Natural killer cell treated with Interleukin-12 subunit alpha and Interleukin-12 subunit beta and Interleukin-15 and Interleukin-18, amount 100 ng/mL, for 72 hours (primary cell): ENCODE measurements at regions not wholly inside any gene's neighbourhood (a gene's known extent, or its start where the extent isn't known, plus 50 kb on each side); places are given as distances from the start of the nearest gene placed in this dataset.

ENCODE experiments used
- ATAC-seq, 2 donors: fragments of 150-1000 bp; cut with Tn5 transposase in 1 of 2; sonication (Bioruptor Pico), chemical (Tn5 transposase) in 1 of 2; 2 replicates each; pipeline ENCODE4 v1.10.0; 2021
- DNase-seq: peaks from one replicate; pipeline ENCODE4 v3.0.0; 2022; ENCODE audit warnings: low spot score
- H3K27ac Mint-ChIP-seq, 2 donors: 1 replicate in 1 of 2; 2 replicates in 1 of 2; pipeline ENCODE4 v1.8.0; 2022; ENCODE audit warnings: mixed read lengths in 2 of 2, mild to moderate bottlenecking in 1 of 2, moderate library complexity in 1 of 2
- H3K27me3 Mint-ChIP-seq, 2 donors: 1 replicate in 1 of 2; 2 replicates in 1 of 2; pipeline ENCODE4 v1.8.0; 2022; ENCODE audit warnings: mixed read lengths in 2 of 2
- H3K36me3 Mint-ChIP-seq: one replicate; pipeline ENCODE4 v1.8.0; 2022; ENCODE audit warnings: mixed read lengths
- H3K4me1 Mint-ChIP-seq, 2 donors: 1 replicate in 1 of 2; 2 replicates in 1 of 2; pipeline ENCODE4 v1.8.0; 2022; ENCODE audit warnings: low read depth in 2 of 2, mixed read lengths in 2 of 2, mild to moderate bottlenecking in 1 of 2
- H3K4me3 Mint-ChIP-seq: one replicate; pipeline ENCODE4 v1.8.0; 2022; ENCODE audit warnings: mixed read lengths
- H3K9me3 Mint-ChIP-seq: 2 replicates; pipeline ENCODE4 v1.8.0; 2022; ENCODE audit warnings: mixed read lengths

DNA sequence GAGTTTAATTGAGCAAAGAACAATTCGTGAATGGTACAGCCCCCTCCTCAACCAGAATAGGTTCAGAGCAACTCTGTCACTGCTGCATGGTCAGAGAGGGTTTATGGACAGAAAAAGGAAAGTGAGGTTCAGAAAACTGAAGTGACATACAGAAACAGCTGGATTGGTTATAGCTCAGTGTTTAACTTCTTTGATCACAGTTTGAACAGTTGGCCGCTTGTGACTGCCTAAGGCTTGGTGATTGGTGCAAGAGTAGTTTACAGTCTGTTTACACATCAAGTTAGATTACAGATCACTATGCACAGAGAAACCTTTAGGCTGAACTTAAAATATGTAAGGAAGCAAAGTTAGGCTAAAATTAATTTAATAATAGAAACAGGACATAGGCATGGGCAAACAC is 459.2 kb downstream of the KCNJ3 start:
- DNase-seq = no peak
- Mint-ChIP-seq H3K27ac (no peak overlapping the region), H3K9me3 (peaks cover 15% of the 10 kb centered on the region), H3K36me3 (no peaks in the 10 kb centered on the region), H3K4me3 (no peak overlapping the region), H3K27me3 (no peaks in the 10 kb centered on the region), H3K4me1 (no peaks in the 10 kb centered on the region)
- no peak for ATAC-seq

DNA sequence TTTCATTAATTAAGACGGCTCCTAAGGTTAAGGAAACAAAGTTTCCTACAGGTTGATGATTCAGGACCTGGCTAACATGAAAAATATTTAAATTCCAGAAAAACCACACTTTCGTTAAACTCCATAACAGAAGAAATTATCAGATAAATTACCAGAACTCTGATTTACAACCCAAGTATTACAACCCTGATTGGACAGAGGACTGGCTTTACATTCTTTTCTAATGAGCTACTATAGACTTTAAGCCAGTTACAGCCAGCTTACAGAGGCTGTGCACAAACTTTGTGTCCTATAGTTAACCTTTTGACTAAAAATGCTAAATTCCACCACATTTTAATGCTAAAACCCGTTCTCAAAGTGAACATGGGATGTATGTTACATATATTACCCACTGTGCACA is 458.6 kb downstream of the KCNJ3 start:
- DNase-seq = no peak
- ATAC-seq = no peak
- peaks cover 15% of the 10 kb centered on the region for H3K9me3 Mint-ChIP-seq
- no peaks in the 10 kb centered on the region for H3K4me1 Mint-ChIP-seq
- no peak overlapping the region for H3K27ac Mint-ChIP-seq
- H3K36me3 Mint-ChIP-seq = no peaks in the 10 kb centered on the region
- no peak overlapping the region for H3K4me3 Mint-ChIP-seq
- no peaks in the 10 kb centered on the region for H3K27me3 Mint-ChIP-seq

DNA sequence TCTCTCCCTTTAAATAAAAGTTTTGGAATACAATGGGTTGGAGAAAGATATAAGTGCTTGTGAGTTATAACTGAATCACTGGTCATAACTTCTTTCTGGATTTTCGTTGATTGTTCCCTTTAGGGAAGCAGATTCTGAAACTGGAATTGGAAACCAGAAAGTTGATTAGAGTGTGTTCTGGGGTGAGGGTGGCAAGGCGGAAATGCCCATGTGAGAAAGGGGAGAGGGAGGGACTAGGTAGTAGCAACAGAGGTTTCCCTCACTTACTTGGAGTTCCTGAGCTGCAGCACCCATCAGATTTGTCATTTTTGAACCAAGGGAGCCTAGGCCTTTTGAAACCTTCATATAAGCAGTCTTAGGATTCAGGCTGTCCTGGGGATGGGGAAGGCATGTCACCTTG is 453.4 kb downstream of the KCNJ3 start:
- DNase-seq (no peak), ATAC-seq (no peak)
- Mint-ChIP-seq H3K4me3 (no peak overlapping the region), H3K9me3 (peaks cover 8% of the 10 kb centered on the region), H3K27me3 (no peaks in the 10 kb centered on the region), H3K4me1 (no peaks in the 10 kb centered on the region), H3K36me3 (no peaks in the 10 kb centered on the region), H3K27ac (no peak overlapping the region)

DNA sequence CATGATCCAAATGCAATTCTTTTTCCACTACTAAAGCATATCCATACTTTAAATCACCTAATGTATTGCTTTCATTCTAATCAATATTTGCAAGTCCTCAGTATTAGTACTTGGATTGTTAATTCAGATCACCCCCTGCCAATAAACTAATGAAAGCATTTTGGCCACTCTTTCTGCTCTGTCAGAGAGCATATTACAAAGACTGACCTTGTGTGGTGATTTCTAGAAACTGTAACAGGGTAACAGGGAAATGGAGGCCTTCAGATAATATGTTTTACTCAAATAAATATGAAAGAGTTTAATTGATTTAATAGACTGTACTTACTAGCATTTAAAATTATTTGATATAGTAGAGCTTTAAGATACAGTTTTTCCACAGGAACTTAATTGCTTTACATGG is 453.0 kb downstream of the KCNJ3 start:
- Mint-ChIP-seq H3K27ac (no peak overlapping the region), H3K27me3 (no peaks in the 10 kb centered on the region), H3K36me3 (no peaks in the 10 kb centered on the region), H3K9me3 (peaks cover 8% of the 10 kb centered on the region), H3K4me1 (no peaks in the 10 kb centered on the region), H3K4me3 (no peak overlapping the region)
- ATAC-seq (no peak), DNase-seq (no peak)

DNA sequence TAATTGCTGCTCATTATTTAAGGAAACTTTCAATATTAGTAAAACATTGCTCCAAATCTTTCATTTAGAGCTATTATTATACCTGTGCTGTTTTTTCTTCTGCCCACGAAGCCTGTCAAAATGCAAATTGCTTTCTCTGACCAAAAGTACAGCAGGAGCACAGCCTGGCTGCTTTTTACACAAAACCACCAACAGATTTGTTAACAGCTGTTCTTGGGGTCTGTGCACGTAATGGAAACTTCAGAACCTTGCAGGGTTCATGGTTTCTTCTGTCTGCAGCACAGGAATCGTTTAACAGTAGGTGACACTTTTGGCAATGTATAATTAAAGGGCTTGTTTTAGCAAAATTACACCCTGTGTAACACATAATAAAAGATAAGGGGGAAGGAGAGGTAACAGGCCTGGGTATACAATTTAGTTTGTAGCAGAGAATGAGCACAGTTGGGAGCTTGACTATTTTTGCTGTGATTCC is 447.3 kb downstream of the KCNJ3 start:
- Mint-ChIP-seq H3K27ac (no peak overlapping the region), H3K9me3 (peaks cover 5% of the 10 kb centered on the region), H3K27me3 (no peaks in the 10 kb centered on the region), H3K36me3 (no peaks in the 10 kb centered on the region), H3K4me3 (no peak overlapping the region), H3K4me1 (no peaks in the 10 kb centered on the region)
- ATAC-seq (no peak), DNase-seq (no peak)

DNA sequence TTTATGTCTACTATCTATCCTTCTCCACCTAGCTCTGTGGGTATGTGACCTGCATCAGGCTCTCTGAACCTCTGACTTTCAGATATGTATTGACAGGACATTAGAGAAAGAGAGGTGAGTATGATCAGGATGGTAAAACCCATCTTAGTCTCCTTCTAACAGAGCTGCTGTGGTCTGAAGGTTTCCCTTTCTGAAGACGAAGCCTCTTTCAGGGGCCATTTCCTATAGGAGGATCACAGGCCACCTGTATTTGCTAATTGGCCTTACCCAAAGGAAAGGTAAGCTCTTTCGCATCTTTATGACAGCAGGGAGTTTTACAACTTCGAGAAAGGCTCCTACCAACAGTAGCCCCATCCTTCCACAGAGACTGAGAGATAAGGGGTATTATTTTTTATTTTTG is 442.9 kb downstream of the KCNJ3 start:
- Mint-ChIP-seq H3K9me3 (peaks cover 10% of the 10 kb centered on the region), H3K4me1 (no peaks in the 10 kb centered on the region), H3K36me3 (no peaks in the 10 kb centered on the region), H3K27ac (no peak overlapping the region), H3K27me3 (no peaks in the 10 kb centered on the region), H3K4me3 (no peak overlapping the region)
- DNase-seq = no peak
- ATAC-seq = no peak

DNA sequence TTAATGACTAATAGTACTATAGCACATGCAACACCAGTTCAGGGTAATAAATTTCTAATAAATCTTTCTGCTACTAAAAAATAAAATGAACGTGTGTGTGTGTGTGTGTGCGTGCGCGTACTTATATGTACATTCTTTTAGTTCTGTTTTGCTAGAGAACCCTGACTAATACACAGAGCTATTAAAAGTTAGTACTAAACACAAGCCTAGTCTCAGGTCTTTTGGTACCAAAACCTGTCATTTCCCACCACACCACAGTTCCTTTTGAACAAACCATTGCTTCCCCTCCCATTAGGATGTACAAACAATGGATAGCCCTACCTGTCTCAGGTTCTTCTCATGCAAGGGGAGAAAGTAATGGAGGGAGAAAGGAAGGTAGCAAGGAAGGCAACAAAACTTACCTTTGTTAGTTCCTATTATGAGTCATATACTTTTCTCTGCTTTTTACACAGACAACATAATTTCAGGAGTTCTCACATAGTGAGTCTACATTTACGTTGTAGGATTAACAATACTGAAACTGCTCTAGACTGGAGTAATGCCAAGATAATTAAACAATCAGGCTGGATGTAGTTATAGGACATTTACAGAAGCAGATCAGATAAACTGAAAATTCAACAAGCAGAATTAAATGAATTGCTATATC is 427.2 kb downstream of the KCNJ3 start:
- H3K27me3 Mint-ChIP-seq = no peaks in the 10 kb centered on the region
- H3K4me3 Mint-ChIP-seq = no peak overlapping the region
- ATAC-seq (no peak), DNase-seq (no peak)
- H3K4me1 Mint-ChIP-seq = no peaks in the 10 kb centered on the region
- H3K27ac Mint-ChIP-seq = no peak overlapping the region
- H3K36me3 Mint-ChIP-seq = peaks cover 7% of the 10 kb centered on the region
- peaks cover 7% of the 10 kb centered on the region for H3K9me3 Mint-ChIP-seq

DNA sequence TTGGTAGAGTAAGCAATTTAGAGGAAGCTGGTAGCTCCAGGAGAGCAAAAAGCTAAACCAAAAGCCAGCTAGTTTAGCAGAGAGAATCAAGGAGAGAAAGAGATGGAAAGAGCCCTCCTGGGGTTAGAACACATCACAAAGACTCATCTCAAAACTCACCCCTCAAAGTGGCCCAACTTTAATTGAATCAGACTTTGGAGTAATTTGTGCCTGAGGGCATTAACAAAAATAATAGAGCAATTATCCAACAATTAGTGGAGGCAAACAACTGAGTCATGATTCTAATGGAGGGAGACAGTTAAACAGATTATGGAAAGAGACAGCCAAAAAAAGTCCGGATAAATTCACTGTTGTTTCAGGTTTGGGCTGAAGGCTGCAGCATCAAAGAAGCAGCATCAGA is 417.4 kb downstream of the KCNJ3 start:
- H3K4me3 Mint-ChIP-seq = no peak overlapping the region
- no peaks in the 10 kb centered on the region for H3K27me3 Mint-ChIP-seq
- H3K4me1 Mint-ChIP-seq = no peaks in the 10 kb centered on the region
- peaks cover 11% of the 10 kb centered on the region for H3K36me3 Mint-ChIP-seq
- DNase-seq (no peak), ATAC-seq (no peak)
- peaks cover 16% of the 10 kb centered on the region for H3K9me3 Mint-ChIP-seq
- no peak overlapping the region for H3K27ac Mint-ChIP-seq

DNA sequence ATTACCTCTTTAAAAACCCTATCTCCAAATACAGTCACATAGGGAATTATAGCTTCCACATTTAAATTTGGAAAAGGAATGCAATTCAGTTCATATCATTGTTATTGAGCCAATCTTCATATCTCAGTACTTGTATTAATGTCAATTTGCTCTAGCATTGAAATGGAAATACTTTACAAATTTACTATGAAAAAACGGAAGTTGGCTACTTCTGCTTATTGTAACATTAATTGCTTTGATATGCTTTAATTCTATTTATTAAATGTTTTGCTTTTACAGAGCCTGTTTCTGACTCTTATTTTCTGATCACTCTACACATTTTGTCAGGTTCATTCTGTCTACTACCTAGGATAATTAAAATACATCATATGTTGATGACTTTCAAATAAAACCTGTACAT is 412.6 kb downstream of the KCNJ3 start:
- Mint-ChIP-seq H3K9me3 (peaks cover 14% of the 10 kb centered on the region), H3K27me3 (no peaks in the 10 kb centered on the region), H3K4me1 (no peaks in the 10 kb centered on the region), H3K27ac (no peak overlapping the region), H3K36me3 (peaks cover 9% of the 10 kb centered on the region), H3K4me3 (no peak overlapping the region)
- DNase-seq = no peak
- no peak for ATAC-seq

DNA sequence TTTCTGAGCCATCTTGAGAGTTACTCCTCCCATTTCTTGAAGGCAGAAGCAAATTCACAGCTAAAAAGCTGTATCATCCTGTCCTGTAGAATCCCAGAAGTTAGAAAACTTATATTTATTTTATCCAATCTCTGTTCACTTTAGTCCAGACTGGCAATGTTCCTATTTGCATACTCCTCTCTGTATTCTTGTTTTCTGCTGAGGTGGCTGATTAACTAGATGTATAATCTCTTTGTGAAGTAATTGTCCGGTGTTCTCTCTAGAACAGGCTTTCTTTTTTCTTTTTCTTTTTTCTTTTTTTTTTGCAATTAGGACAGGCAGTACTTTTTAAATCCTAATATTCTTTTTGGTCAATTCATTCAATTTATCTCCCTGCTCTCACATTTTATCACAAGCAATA is 411.0 kb downstream of the KCNJ3 start:
- H3K4me1 Mint-ChIP-seq = no peaks in the 10 kb centered on the region
- ATAC-seq = no peak
- DNase-seq = no peak
- no peak overlapping the region for H3K27ac Mint-ChIP-seq
- H3K36me3 Mint-ChIP-seq = peaks cover 4% of the 10 kb centered on the region
- H3K27me3 Mint-ChIP-seq = no peaks in the 10 kb centered on the region
- H3K9me3 Mint-ChIP-seq = peaks cover 7% of the 10 kb centered on the region
- H3K4me3 Mint-ChIP-seq = no peak overlapping the region

DNA sequence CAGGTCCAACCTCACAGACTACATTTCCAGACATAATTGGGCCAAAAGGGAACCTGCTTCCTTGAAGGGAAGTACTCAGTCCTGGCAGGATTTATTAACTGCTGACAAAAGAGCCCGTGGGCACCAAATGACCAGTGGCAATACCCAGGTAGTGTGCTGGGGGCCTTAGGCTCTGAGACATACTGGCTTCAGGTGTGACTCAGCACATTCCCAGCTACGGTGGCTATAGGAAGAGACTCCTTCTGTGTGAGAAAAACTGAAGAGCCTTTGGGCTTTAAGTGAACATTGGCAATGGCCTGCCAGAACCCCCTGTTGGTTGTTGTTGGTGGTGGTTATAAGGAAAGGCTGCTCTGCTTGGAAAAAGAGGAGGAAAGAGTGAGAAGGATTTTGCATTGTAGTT is 401.8 kb downstream of the KCNJ3 start:
- no peaks in the 10 kb centered on the region for H3K36me3 Mint-ChIP-seq
- no peak overlapping the region for H3K27ac Mint-ChIP-seq
- no peaks in the 10 kb centered on the region for H3K27me3 Mint-ChIP-seq
- DNase-seq = no peak
- peaks cover 21% of the 10 kb centered on the region for H3K9me3 Mint-ChIP-seq
- no peak for ATAC-seq
- H3K4me3 Mint-ChIP-seq = no peak overlapping the region
- H3K4me1 Mint-ChIP-seq = no peaks in the 10 kb centered on the region

DNA sequence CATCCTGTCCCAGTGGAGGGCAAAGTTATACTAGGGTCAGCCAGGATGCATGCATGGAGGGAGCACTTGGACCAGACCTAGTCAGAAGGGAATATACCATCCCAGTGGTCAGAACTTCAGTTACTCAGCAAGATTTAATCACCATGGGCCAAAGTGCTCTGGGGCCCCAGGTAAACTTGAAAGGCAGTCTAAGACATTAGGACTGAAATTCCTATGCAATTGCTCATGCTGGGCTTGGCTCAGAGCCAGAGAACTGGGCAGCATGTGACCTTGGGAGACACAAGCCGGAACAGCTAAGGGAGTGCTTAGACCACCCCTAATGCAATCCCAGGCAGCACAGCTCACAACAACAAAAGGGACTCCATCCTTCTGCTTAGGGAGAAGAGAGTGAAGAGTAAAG is 401.3 kb downstream of the KCNJ3 start:
- Mint-ChIP-seq H3K27me3 (no peaks in the 10 kb centered on the region), H3K9me3 (peaks cover 21% of the 10 kb centered on the region), H3K4me3 (no peak overlapping the region), H3K27ac (no peak overlapping the region), H3K4me1 (no peaks in the 10 kb centered on the region), H3K36me3 (no peaks in the 10 kb centered on the region)
- DNase-seq (no peak), ATAC-seq (no peak)

DNA sequence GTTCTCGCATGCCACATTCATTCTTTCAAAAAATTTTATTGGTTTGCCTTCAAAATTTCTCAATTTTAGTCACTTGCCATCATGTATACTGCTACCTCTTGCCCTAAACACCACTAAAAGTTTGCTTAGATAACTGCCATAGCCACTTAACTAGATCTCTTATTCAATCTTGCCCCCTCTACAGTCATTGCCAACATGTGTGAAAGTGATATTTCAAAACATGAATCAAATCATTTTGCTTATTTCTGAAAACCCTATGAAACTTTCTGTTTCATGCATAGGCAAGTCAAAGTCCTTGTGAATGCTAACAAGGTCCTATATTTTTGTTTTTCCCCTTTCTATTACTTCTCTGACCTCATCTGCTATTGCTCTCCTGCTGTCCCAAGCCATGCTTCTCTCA is 397.1 kb downstream of the KCNJ3 start:
- Mint-ChIP-seq H3K36me3 (no peaks in the 10 kb centered on the region), H3K9me3 (peaks cover 11% of the 10 kb centered on the region), H3K27ac (no peak overlapping the region), H3K4me3 (no peak overlapping the region), H3K4me1 (no peaks in the 10 kb centered on the region), H3K27me3 (no peaks in the 10 kb centered on the region)
- ATAC-seq (no peak), DNase-seq (no peak)

DNA sequence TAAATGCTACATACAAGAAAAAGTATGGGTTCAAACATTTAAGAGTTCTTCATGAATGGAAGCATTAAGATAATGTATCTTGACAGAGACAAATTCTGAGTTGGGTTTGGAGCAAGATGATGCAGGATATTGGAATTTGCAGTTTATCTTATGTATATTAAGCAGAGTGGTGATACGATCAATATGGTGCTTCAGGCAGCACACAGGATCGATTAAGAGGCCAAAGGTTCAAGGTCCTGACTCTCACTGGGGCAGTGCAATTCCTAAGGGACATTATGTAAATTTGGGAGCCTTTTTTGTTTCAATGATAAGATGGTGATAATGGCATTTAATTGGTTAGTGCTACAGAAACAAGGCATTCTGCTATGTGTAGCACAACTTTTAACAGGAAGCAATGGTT is 381.9 kb downstream of the KCNJ3 start:
- peaks cover 10% of the 10 kb centered on the region for H3K9me3 Mint-ChIP-seq

DNA sequence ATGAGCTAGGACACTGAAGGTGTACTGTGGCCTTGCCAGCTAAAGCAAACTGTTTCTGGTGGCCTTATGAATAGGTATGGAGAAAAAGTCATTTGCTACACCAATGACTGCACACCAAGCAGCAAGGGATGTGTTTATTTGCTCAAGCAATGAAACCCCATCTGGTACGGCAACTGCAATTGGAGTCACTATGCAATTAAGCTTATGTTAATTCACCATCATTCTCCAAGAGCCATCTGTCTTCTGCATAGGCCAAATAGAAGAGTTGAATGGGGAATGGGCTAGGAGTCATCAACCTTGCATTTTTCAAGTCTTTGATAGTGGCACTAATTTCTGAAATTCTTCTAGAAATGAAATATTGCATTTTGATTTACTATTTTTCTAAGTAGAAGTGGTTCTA is 372.0 kb downstream of the KCNJ3 start:
- Mint-ChIP-seq H3K27ac (no peak overlapping the region), H3K27me3 (no peaks in the 10 kb centered on the region), H3K4me1 (no peaks in the 10 kb centered on the region), H3K9me3 (peaks cover 16% of the 10 kb centered on the region), H3K36me3 (peaks cover 4% of the 10 kb centered on the region), H3K4me3 (no peak overlapping the region)
- DNase-seq (no peak), ATAC-seq (no peak)

More for the DNA sequence above, 381.9 kb downstream of the KCNJ3 start:
- no peak for ATAC-seq
- Mint-ChIP-seq H3K27me3 (no peaks in the 10 kb centered on the region), H3K36me3 (no peaks in the 10 kb centered on the region), H3K27ac (no peak overlapping the region), H3K4me1 (no peaks in the 10 kb centered on the region), H3K4me3 (no peak overlapping the region)
- no peak for DNase-seq
